CD4-positive, alpha-beta T cell (primary cell): ENCODE measurements at regions not wholly inside any gene's neighbourhood (a gene's known extent, or its start where the extent isn't known, plus 50 kb on each side); places are given as distances from the start of the nearest gene placed in this dataset.

ENCODE experiments used
- ATAC-seq: fragments of 200-7000 bp; cut with Tn5 transposase; one replicate; pipeline ENCODE4 v1.10.0; 2022; ENCODE audit warnings: mild to moderate bottlenecking; ENCODE audit not compliant: poor library complexity
- CTCF ChIA-PET: fragments of 350-600 bp; sonication (Branson Sonifier 250); formaldehyde crosslinking; loops from one replicate; lab custom pipeline; 2021; ENCODE audit warnings: antibody characterized with exemption, inconsistent platforms; lab: Charles Lee
- POLR2A ChIA-PET: fragments of 350-600 bp; sonication (Branson Sonifier 250); formaldehyde crosslinking; loops from one replicate; lab custom pipeline; 2021; ENCODE audit warnings: antibody characterized with exemption, inconsistent platforms; lab: Charles Lee
- DNase-seq, 14 experiments: peaks; one replicate each; pipeline ENCODE4 v3.0.0-alpha.2; 2013 to 2020; ENCODE audit warnings: mixed read lengths in 2 of 14
- H3K27ac ChIP-seq, 2 donors: one replicate each; pipeline versions ENCODE4 v1.5.1 to v1.7.0; 2013; ENCODE audit warnings: low read length in 2 of 2, low read depth in 1 of 2, mild to moderate bottlenecking in 1 of 2
- H3K27me3 ChIP-seq, 2 experiments: 1 replicate in 1 of 2; 2 replicates in 1 of 2; pipeline versions ENCODE4 v1.6.1 to v1.7.0; 2013; ENCODE audit warnings: low read length in 2 of 2, control low read depth in 1 of 2, mild to moderate bottlenecking in 1 of 2, moderate library complexity in 1 of 2; ENCODE audit not compliant: insufficient read depth in 2 of 2, control insufficient read depth in 1 of 2
- H3K36me3 ChIP-seq: one replicate; pipeline ENCODE4 v1.6.1; 2013; ENCODE audit warnings: low read length, control low read depth; ENCODE audit not compliant: insufficient read depth
- H3K4me1 ChIP-seq: one replicate; pipeline ENCODE4 v1.6.1; 2013; ENCODE audit warnings: low read length, control low read depth; ENCODE audit not compliant: insufficient read depth
- H3K4me3 ChIP-seq: one replicate; pipeline ENCODE4 v1.5.1; 2013; ENCODE audit warnings: mild to moderate bottlenecking, low read length, moderate library complexity
- H3K9me3 ChIP-seq, 2 experiments: 1 replicate in 1 of 2; 2 replicates in 1 of 2; pipeline versions ENCODE4 v1.6.1 to v1.7.0; 2013; ENCODE audit warnings: low read length in 2 of 2, mild to moderate bottlenecking in 2 of 2, control low read depth in 1 of 2, moderate library complexity in 1 of 2; ENCODE audit not compliant: control insufficient read depth in 1 of 2, insufficient read depth in 1 of 2
- H3K27ac Mint-ChIP-seq: one replicate; pipeline ENCODE4 v1.8.0; 2020; ENCODE audit warnings: mixed read lengths
- H3K27me3 Mint-ChIP-seq: one replicate; pipeline ENCODE4 v1.8.0; 2021; ENCODE audit warnings: mixed read lengths
- H3K36me3 Mint-ChIP-seq: one replicate; pipeline ENCODE4 v1.8.0; 2021; ENCODE audit warnings: low read depth, mixed read lengths
- H3K4me1 Mint-ChIP-seq: one replicate; pipeline ENCODE4 v1.8.0; 2021; ENCODE audit warnings: low read depth, mixed read lengths
- H3K4me3 Mint-ChIP-seq: one replicate; pipeline ENCODE4 v1.8.0; 2020; ENCODE audit warnings: mild to moderate bottlenecking, mixed read lengths
- H3K9me3 Mint-ChIP-seq: one replicate; pipeline ENCODE4 v1.8.0; 2020; ENCODE audit warnings: mixed read lengths
- CTCF ChIP-seq: fragments of 200-600 bp; IDR thresholded peaks from one replicate; pipeline ENCODE4 v1.8.0; 2022; ENCODE audit warnings: antibody characterized with exemption, mild to moderate bottlenecking
- intact Hi-C, 2 experiments: fragments of 100-400 bp; cut with DNase I in 1 of 2; cut with micrococcal nuclease in 1 of 2; formaldehyde crosslinking; loops; one replicate each; pipeline versions ENCODE4 v1.15.1 to v1.9.0; 2023 to 2025; cut with DNase I, micrococcal nuclease

- ChIA-PET POLR2A (no interaction called here), CTCF (no interaction called here)
- Mint-ChIP-seq H3K4me1 (no peaks in the 10 kb centered on the region), H3K27ac (no peak overlapping the region), H3K36me3 (no peaks in the 10 kb centered on the region), H3K4me3 (no peak overlapping the region), H3K9me3 (no peaks in the 10 kb centered on the region), H3K27me3 (peaks cover 4% of the 10 kb centered on the region)
- no peak for DNase-seq
- no peaks in the 10 kb centered on the region for H3K4me1 ChIP-seq
- peaks cover 0 to 15% of the 10 kb centered on the region in 2 experiments for H3K9me3 ChIP-seq
- no peak overlapping the region for H3K27ac ChIP-seq
- H3K36me3 ChIP-seq = no peaks in the 10 kb centered on the region
- TF ChIP-seq CTCF = no peak
- ATAC-seq = no peak
- H3K27me3 ChIP-seq = no peaks in the 10 kb centered on the region
- intact Hi-C loops = no loop called here
- H3K4me3 ChIP-seq = no peak overlapping the region
Observed at GRCh38 chr11:70547821-70548670, 149.7 kb downstream of the CTTN start.

- H3K27me3 Mint-ChIP-seq = peaks cover 4% of the 10 kb centered on the region
- no peaks in the 10 kb centered on the region for H3K4me1 ChIP-seq
- no peak overlapping the region for H3K4me3 ChIP-seq
- CTCF ChIA-PET = no interaction called here
- POLR2A ChIA-PET = no interaction called here
- no peaks in the 10 kb centered on the region for H3K27me3 ChIP-seq
- peaks cover 0 to 15% of the 10 kb centered on the region in 2 experiments for H3K9me3 ChIP-seq
- H3K36me3 ChIP-seq = no peaks in the 10 kb centered on the region
- no peak overlapping the region for H3K27ac Mint-ChIP-seq
- DNase-seq (no peak), ATAC-seq (no peak)
- no peak overlapping the region for H3K27ac ChIP-seq
- no peaks in the 10 kb centered on the region for H3K4me1 Mint-ChIP-seq
- H3K9me3 Mint-ChIP-seq = no peaks in the 10 kb centered on the region
- no peaks in the 10 kb centered on the region for H3K36me3 Mint-ChIP-seq
- TF ChIP-seq CTCF = no peak
- H3K4me3 Mint-ChIP-seq = no peak overlapping the region
- intact Hi-C loops = no loop called here
Observed at GRCh38 chr11:70548976-70549375, 150.6 kb downstream of the CTTN start.

- H3K36me3 ChIP-seq = no peaks in the 10 kb centered on the region
- H3K9me3 ChIP-seq = peaks cover 0 to 15% of the 10 kb centered on the region in 2 experiments
- no peak for DNase-seq
- no peak for ATAC-seq
- H3K27me3 Mint-ChIP-seq = peaks cover 4% of the 10 kb centered on the region
- H3K9me3 Mint-ChIP-seq = no peaks in the 10 kb centered on the region
- H3K4me1 ChIP-seq = no peaks in the 10 kb centered on the region
- no peak overlapping the region for H3K27ac ChIP-seq
- H3K36me3 Mint-ChIP-seq = no peaks in the 10 kb centered on the region
- intact Hi-C loops = no loop called here
- ChIA-PET POLR2A (no interaction called here), CTCF (no interaction called here)
- H3K4me1 Mint-ChIP-seq = no peaks in the 10 kb centered on the region
- no peak for TF ChIP-seq CTCF
- H3K27ac Mint-ChIP-seq = no peak overlapping the region
- no peaks in the 10 kb centered on the region for H3K27me3 ChIP-seq
- H3K4me3 ChIP-seq = no peak overlapping the region
- no peak overlapping the region for H3K4me3 Mint-ChIP-seq
Observed at GRCh38 chr11:70549386-70549785, 151.1 kb downstream of the CTTN start.
